ENCODE measurements at regions not wholly inside any gene's neighbourhood (a gene's known extent, or its start where the extent isn't known, plus 50 kb on each side); places are given as distances from the start of the nearest gene placed in this dataset.
A peak's percentile ranks its signal among the peaks of the same experiment; 100 is the strongest.
"Not testable (repeated sequence)": the region's sequence is repeated elsewhere in the genome, so short reads cannot be mapped to it uniquely, and the experiment has no call there.

- DNase-seq, result not testable (repeated sequence)
Observed at GRCh38 chrX:40362291-40362690, 218.5 kb upstream of the ATP6AP2 start.

DNA sequence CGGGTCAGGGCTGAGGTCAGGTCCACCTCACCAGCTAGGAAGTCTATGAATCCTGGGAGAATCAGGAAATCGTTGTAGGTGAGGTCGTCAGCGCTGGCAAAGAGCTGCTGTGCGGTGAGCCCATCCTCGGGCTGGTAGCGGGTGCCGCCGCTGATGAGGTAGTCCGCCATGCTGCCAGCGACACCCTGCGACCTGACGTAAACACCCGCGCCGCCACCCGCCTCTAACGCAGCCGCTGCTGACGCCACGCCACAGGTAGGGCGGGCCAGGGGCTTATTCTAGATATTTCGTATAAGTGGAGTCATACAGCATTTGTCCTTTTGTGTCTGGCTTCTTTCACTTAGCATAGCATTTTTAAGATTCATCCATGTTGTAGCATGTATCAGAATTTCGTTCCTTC, 220.2 kb upstream of the ATP6AP2 start:
- DNase-seq, result no peak

- DNase-seq, result no peak
Observed at GRCh38 chrX:40359593-40359992, 221.2 kb upstream of the ATP6AP2 start.

DNA sequence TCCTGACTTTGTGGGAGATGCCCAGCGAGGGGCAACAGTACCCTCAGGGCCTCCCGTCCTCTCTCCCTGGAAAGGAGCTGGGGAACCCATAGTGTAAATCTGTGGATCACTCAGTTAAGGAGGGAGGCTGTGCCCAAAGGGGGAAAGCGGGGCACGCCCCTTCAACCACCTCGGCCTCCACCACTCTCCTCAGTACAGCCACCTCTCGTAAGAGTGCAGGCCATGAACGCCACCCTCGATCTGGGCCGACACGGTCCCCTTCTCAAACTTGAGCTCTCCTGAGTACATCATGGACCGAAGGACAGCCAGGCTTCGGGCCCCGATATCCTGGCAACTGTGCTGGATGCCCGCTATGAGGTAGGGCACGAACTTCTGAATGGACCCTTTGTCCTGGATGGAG, 221.8 kb upstream of the ATP6AP2 start:
- DNase-seq, result no peak

DNA sequence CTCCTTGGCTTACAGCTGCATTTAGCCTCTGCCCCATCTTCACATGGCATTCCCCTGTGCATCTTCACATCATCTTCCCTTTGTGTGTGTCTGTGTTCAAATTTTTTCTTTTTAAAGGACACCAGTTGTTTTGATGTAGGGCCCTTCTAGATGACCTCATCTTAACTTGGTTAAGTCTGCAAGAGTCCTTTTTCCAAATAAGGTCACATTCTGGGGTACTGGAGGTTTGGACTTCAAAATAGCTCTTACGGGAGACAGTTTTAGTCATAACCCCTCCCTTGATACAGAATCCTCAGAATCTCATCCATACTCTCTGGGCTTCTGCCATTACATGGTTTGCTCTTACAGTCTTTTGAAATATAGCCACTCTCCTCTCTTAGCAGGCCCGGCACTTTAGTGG, 231.5 kb upstream of the ATP6AP2 start:
- peak; percentile 39 for DNase-seq

DNA sequence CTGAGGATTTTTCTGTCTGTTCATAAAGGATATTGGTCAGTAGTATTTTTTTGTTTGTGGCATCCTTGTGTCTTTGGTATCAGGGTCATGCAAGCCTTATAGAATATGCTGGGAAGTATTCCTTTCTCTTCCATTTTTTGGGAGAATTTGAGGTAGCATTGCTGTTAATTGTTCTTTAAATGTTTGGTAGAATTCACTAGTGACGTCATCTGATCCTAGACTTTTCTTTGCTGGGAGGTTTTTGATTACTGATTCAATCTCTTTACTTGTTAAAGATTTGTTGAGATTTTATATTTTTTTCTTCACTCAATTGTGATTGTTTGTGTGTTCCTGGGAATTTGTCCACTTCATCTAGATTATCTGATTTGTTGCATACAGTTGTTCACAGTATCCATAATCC, 234.4 kb upstream of the ATP6AP2 start:
- DNase-seq, result no peak

DNA sequence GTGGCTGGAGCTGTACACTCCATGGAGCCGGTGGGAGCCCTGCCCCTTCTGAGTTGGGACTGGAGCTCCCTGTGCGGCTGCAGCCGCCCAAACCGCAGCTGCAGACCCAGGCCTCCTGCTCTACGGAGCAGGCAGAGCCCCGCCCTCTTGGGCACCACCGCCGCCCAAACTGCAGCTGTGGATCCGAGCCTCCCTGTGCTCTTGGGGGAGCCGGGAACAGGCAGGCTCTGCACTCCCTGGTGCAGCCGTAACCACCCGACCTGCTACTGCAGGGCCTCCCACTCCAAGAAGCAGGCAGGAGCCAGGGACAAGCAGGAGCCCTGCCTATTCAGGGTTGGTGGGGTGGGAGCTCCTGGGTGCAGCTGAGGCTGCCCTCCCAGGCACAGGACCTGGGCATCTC, 237.5 kb upstream of the ATP6AP2 start:
- DNase-seq, result no peak

DNA sequence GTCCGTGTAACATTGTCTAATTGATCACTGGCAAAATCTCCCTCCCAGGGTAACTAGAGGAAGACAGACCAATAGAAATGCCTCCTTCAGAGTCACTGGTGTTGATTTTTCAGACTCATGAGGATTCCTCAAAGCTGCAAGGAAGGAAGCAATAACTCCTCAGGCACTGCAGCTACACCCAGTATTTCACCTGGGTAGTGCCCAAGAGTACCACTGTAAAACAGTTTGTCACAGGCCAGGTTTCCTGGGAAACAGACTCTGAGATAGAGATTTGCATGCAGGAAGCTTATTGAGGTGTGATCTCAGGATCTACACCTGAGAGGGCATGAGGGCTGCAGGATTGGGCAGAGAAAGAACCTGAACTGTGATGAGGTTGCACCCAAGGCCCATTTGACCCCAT, 240.7 kb upstream of the ATP6AP2 start:
- DNase-seq, result no peak

DNA sequence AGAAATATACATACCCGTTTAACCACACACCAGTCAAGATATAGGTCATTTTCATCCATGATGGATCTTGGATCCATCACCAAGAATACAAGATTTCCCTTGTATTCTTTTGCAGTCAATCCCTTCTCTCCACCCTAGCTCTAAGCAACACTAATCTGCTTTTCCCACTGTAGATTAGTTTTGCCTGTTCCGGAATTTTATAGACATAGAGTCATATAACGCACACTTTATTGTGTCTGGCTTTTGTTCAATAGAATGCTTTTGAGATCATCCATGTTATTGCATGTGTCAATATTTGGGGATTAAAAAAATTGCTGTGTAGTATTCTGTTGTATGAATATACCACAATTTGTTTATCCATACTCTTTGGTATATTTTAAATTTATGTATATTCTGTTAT, 235.6 kb upstream of the BCOR start:
- no peak for DNase-seq

DNA sequence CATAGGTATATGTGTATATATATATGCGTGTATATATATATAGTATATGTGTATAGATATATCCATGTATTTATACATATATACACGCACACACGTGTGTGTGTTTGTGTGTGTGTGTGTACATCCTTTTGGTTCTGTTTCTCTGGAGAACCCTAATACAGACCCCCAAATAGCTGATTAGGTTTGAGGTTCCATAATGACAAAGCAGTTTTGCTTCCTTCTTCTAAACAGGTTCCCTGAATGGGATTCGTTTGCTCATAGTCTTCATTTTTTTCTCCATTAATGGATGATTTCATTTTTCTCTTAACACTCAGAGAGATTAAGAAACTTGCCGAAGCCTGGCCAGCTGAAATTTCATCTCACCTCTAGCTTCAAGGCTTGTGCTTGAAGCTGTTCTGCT, 234.0 kb upstream of the BCOR start:
- DNase-seq, result no peak

- no peak for DNase-seq
Observed at GRCh38 chrX:40331353-40331752, 233.6 kb upstream of the BCOR start.

GRCh38 chrX:40329616-40330015, 231.9 kb upstream of the BCOR start:
- no peak for DNase-seq

- DNase-seq, result no peak
Observed at GRCh38 chrX:40327085-40327484, 229.3 kb upstream of the BCOR start.

DNA sequence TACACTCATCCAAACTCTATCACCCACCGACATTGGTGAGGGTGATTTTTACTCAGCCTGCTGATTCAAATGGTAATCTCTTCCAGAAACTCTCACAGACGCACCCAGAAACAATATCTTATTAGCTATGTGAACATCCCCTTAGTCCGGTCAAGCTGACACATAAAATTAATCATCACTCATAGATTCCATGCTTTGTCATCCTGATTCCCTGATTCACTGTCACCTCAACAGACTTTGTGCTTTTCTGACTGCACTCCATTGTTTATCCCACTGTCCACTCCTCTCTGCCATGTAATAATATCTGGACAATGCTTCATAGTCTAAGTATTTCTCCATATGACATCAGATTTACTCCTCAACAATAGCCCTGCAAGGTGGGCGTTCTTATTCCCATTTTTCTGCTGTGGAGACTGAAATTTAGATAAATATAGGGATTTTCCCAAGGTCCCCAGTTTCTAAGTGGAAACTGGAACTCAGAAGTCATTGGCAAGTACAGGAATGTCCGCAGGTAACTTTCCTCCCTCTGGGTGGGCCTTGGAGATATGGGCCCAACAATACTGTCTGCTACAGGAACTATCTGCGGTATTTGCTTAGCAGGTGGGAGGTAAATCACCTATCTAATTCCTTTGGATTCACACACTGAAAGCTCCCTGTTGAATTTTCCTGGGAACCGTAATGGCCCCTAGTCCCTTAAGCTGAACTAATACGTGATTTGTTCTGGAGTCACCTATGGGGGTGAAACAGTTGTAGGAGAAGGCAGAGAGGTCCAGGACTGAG, 228.6 kb upstream of the BCOR start:
- DNase-seq, result peak; percentile 12

DNA sequence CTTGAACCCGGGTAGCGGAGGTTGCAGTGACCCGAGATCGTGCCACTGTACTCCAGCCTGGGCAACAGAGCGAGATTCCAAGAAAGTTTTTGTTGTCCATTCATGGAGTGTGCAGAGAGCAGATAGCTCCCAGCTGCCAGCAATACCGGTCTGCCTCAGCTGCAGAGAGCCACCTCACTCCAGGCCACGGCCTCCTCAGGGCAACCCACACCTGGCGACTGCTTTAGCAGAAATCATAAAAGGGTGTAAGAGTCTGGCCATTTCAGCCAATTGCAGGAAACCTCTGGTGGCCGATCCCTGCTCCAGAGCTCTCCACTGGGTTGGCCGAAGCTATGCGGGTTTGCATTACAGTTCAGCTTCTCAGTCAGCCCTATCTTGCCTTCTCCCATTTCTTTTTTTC, 227.4 kb upstream of the BCOR start:
- no peak for DNase-seq

DNA sequence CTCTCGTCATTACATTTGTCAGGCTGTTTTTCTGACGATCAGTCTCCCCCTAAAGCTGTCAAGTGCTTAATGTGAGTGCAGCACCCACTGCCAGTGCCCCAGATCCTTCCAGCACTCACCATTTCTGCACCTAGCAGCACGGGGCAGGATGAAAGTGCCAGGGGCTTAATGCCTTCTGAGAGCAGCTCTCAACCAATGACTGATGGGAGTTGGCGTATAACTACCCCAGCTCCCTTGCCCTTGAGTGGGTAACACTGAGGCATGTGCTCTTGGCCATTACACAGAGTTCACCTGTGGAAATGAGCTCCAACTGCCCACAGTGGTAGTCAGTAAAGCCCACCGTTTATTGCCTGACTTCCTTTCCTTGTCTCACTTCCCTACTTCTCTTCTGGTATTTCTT, 226.2 kb upstream of the BCOR start:
- no peak for DNase-seq

DNA sequence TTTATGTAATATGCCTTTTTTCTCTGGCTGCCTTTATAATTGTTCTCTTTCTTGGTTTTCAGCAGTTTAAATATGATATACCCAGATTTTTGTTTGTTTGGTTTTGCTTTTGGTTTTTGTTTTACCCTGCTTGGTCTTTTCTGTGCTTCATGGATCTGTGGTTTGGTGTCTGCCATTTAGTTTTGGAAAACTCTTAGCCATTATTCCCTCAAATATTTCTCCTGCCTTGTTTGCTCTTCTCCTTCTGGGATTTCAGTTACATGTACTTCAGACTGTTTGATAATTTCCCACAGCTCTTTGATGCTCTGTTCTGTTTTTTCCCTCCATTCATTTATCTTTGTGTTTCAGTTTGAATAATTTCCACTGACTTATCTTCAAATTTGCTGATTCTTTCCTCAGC, 223.1 kb upstream of the BCOR start:
- DNase-seq, result no peak

DNA sequence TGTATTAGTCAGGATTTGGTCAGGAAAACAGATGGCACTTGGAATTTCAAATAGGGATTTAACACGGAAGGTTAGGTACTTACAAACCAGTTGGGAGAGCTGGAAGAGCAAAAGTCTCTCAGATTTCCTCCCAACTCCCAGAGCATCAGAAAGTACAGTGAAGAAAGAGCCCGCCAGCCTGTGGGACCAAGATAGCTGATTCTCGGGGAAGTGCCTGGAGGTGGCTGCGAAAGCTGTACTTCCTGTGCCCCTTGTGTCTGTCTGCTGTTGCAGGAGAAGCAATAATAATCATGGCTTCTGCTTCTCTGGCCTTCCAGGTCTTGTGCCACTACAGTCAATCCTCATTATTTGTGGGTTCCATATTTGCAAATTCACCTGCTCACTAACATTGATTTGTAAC, 221.0 kb upstream of the BCOR start:
- no peak for DNase-seq

DNA sequence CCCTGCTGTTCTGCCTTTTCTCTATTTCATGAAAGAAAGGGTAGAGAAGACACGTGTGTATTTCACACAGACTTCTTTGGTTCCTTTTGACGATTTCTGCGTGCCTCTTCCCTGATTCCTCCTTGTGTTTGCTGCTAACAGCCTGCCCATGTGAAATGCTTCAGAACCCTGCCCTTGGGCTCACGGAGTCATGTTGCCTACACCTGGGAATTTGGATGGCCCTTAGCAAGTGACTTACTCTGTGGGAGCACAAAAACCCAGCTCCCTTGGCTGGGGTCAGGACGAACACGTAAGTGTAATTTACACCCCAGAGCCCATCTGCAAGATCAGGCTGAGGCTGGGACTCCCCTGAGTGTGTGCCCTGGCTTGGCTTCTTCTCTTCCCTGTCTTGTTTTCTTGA, 220.3 kb upstream of the BCOR start:
- DNase-seq, result no peak

DNA sequence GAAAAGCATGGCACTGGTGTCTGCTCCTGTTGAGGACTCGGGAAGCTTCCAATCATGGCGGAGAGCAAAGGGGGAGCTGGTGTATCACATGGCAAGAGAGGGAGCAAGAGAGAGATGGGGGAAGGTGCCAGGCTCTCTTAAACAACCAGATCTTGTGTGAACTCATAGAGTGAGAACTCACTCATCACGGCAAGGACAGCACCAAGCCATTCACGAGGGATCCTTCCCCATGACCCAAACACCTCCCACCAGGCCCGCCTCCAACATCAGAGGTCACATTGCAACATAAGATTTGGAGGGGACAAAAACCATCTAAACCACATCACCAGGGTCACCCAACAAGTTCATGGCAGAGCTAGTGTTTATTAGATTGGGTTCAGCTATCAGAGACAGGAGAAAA, 218.7 kb upstream of the BCOR start:
- DNase-seq, result no peak

GRCh38 chrX:40314070-40314469, 216.3 kb upstream of the BCOR start:
- DNase-seq, result no peak

- no peak for DNase-seq
Observed at GRCh38 chrX:40313269-40313668, 215.5 kb upstream of the BCOR start.

DNA sequence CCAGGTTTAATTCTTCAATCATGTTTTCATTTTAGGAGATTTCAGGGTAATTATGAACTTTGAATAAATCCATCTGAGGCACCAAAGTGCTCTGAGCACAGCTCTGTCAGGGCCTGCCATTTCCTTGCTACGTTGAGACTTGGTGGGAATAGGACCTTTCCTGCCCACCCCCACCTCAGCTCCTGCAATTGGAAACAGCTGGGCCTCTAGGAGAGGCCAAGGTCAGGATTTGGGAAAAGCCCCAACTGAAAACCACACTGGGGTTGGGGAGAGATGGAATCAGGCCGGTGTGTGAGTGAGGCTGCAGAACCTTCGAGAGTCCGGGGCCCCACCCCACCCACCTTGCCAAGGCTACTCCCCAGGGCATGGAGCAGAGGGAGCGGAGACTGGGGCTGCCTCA, 212.7 kb upstream of the BCOR start:
- peak; percentile 16 for DNase-seq

- no peak for DNase-seq
Observed at GRCh38 chrX:40310016-40310415, 212.3 kb upstream of the BCOR start.

DNA sequence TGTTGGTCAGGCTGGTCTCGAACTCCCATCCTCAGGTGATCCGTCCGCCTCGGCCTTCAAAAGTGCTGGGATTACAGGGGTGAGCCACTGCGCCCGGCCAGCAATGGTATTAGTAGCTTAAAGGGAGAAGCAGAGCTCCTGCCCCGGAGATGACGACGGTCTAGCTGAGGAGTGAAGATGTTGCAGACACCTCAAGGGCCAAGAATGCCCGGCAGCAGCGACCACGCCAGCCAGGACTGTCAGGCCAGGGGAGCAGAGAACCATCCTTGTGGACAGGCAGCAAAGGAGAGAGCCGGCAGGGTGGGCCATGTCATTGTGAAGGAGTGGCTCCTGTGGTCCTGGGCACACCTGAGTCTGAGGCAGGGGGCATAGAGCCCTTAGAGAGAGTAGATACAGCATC, 210.1 kb upstream of the BCOR start:
- DNase-seq, result no peak

DNA sequence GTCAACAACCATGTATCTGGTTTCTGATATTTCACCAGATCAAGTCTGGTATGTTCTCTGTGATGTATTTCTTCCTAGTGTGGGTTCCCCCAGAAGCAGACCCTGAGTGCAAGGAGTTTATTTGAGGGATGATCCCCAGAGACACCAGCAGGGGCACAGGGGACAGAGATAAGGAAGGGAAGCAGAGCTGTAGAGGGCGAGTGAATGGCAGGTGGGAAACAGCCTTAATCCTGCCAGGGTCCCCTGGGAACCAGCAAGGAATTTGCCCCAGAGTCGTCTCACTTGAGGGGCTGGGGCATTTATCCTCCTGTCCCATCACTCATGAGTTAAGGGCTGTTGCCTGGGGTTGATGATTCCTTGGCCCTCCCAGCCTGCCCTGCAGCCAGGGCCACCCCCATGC, 206.4 kb upstream of the BCOR start:
- no peak for DNase-seq

Measured in fibroblast of skin of right biceps (primary cell).